B cell (primary cell): ENCODE measurements at regions not wholly inside any gene's neighbourhood (a gene's known extent, or its start where the extent isn't known, plus 50 kb on each side); places are given as distances from the start of the nearest gene placed in this dataset.

Experiments used
- CTCF ChIP-seq: fragments of 200-600 bp; IDR thresholded peaks from one replicate; pipeline ENCODE4 v1.8.0; 2022; ENCODE audit warnings: antibody characterized with exemption, mild to moderate bottlenecking
- EZH2 ChIP-seq: IDR thresholded peaks from 2 replicates; pipeline ENCODE4 v1.6.1; 2012; ENCODE audit warnings: borderline replicate concordance, low read depth, mild to moderate bottlenecking, moderate library complexity, low read length; ENCODE audit not compliant: insufficient read depth, poor library complexity, severe bottlenecking

GRCh38 chr13:40503966-40504591 lies 162.4 kb downstream of the FOXO1 start:
- TF ChIP-seq EZH2, result no peak
- TF ChIP-seq CTCF, result no peak
